Aorta (tissue), 5 donors: ENCODE measurements at regions not wholly inside any gene's neighbourhood (a gene's known extent, or its start where the extent isn't known, plus 50 kb on each side); places are given as distances from the start of the nearest gene placed in this dataset.

Experiments used
- ATAC-seq: fragments of 200-7000 bp; cut with Tn5 transposase; one replicate; pipeline ENCODE4 v1.9.1; 2022; ENCODE audit warnings: moderate library complexity; ENCODE audit not compliant: low FRiP score
- DNase-seq, 2 donors: peaks; one replicate each; pipeline ENCODE4 v3.0.0-alpha.2; 2020
- H3K27ac ChIP-seq, 2 donors: one replicate each; pipeline ENCODE4 v1.5.1; 2013; ENCODE audit warnings: low read length in 2 of 2, mild to moderate bottlenecking in 2 of 2, moderate library complexity in 2 of 2, control low read depth in 1 of 2, inconsistent platforms in 1 of 2, low read depth in 1 of 2
- H3K27me3 ChIP-seq, 2 donors: one replicate each; pipeline ENCODE4 v1.6.1; 2013; ENCODE audit warnings: control low read depth in 1 of 2, low read length in 1 of 2, mild to moderate bottlenecking in 1 of 2, moderate library complexity in 1 of 2; ENCODE audit not compliant: insufficient read depth in 2 of 2, control insufficient read depth in 1 of 2
- H3K36me3 ChIP-seq, 2 donors: one replicate each; pipeline ENCODE4 v1.6.1; 2013; ENCODE audit warnings: control low read depth in 1 of 2, low read length in 1 of 2, mild to moderate bottlenecking in 1 of 2; ENCODE audit not compliant: insufficient read depth in 2 of 2, control insufficient read depth in 1 of 2
- H3K4me1 ChIP-seq, 2 donors: one replicate each; pipeline ENCODE4 v1.6.1; 2013; ENCODE audit warnings: low read length in 2 of 2, control low read depth in 1 of 2, mild to moderate bottlenecking in 1 of 2, moderate library complexity in 1 of 2; ENCODE audit not compliant: insufficient read depth in 2 of 2, control insufficient read depth in 1 of 2
- H3K4me3 ChIP-seq, 2 donors: one replicate each; pipeline ENCODE4 v1.5.1; 2013; ENCODE audit warnings: low read length in 2 of 2, control low read depth in 1 of 2, mild to moderate bottlenecking in 1 of 2
- H3K9me3 ChIP-seq: one replicate; pipeline ENCODE4 v1.6.1; 2013; ENCODE audit warnings: mild to moderate bottlenecking, low read length; ENCODE audit not compliant: control insufficient read depth
- WGBS, 2 donors: extraction: QIAGEN DNeasy Blood & Tissue Kit; methylation state at CpG; one replicate each; pipeline ENCODE4 v1.1.7; 2013; 5-methylcytosine and 5-hydroxymethylcytosine counted together
- intact Hi-C, 2 donors: fragments of 100-400 bp; cut with DNase I; formaldehyde crosslinking; loops; one replicate each; pipeline versions ENCODE4 v1.14.2 to v1.15.0; 2022
- donor health status: healthy with polysubstance abuse.
- donor health status: Bipolar disorder and iron deficiency.
- donor health status: DM: no; HTN: no; CAD: no.
- donor health status: DM: no; HTN: no; CAD: no.
- donor health status: DM: yes; HTN: yes; CAD: no.

DNA sequence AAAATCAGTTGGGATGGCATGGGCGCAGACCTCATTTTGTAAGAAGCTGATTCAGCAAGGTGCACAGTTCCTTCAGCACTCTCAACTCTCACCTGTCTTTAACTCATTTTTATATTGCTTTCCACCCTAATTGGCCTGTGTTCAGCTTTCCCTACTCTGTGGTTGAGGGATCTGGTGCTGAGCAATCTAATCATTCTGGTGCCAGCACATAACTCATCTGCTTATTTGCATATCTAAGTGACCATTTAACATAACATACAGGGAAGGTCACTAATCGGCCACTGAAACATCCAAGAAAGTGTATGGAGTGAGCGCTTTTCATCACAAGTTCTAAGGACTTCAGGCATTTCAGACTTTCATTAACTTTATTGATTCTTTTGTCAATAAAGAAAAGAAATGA lies 303.4 kb upstream of the ROPN1 start:
- H3K9me3 ChIP-seq = no peaks in the 10 kb centered on the region

DNA sequence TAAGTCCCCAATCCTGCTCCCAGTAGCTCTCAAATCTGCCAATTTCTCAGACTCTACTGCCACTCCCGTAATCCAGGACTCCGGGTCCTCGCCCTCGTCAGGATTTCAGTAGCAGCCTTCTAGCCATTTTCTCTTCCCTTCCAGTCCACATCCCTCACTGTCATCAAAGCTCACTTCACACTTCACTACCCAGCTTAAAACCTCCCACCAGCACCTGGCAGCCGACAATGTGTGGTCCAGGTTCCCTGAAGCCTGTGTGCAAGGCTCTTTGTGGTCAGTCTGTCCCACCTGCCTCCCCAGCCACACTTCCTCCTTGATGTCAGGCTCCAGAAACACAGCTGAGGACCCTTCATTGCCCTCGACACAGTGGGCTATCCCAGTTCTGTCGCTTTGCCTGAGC lies 304.5 kb upstream of the ROPN1 start:
- no peak for ATAC-seq
- H3K36me3 ChIP-seq = peaks cover 1 to 3% of the 10 kb centered on the region in 2 donors
- H3K27ac ChIP-seq = no peak overlapping the region
- no peaks in the 10 kb centered on the region for H3K9me3 ChIP-seq
- DNase-seq = no peak
- intact Hi-C loops = no loop called here
- H3K27me3 ChIP-seq = no peaks in the 10 kb centered on the region
- peaks cover 6 to 11% of the 10 kb centered on the region in 2 donors for H3K4me1 ChIP-seq
- no peak overlapping the region for H3K4me3 ChIP-seq
- 95 to 98% methylated on average over 7 of the region's 7 CpGs for WGBS, 2 donors

More for the DNA sequence above, 303.4 kb upstream of the ROPN1 start:
- no peaks in the 10 kb centered on the region for H3K27me3 ChIP-seq
- WGBS, 2 donors = 92 to 96% methylated on average over 3 of the region's 3 CpGs
- no peak overlapping the region for H3K4me3 ChIP-seq
- no peak overlapping the region for H3K27ac ChIP-seq
- ATAC-seq = no peak
- intact Hi-C loops = no loop called here
- H3K4me1 ChIP-seq = peaks cover 8 to 15% of the 10 kb centered on the region in 2 donors
- peaks cover 3 to 4% of the 10 kb centered on the region in 2 donors for H3K36me3 ChIP-seq
- no peak for DNase-seq

DNA sequence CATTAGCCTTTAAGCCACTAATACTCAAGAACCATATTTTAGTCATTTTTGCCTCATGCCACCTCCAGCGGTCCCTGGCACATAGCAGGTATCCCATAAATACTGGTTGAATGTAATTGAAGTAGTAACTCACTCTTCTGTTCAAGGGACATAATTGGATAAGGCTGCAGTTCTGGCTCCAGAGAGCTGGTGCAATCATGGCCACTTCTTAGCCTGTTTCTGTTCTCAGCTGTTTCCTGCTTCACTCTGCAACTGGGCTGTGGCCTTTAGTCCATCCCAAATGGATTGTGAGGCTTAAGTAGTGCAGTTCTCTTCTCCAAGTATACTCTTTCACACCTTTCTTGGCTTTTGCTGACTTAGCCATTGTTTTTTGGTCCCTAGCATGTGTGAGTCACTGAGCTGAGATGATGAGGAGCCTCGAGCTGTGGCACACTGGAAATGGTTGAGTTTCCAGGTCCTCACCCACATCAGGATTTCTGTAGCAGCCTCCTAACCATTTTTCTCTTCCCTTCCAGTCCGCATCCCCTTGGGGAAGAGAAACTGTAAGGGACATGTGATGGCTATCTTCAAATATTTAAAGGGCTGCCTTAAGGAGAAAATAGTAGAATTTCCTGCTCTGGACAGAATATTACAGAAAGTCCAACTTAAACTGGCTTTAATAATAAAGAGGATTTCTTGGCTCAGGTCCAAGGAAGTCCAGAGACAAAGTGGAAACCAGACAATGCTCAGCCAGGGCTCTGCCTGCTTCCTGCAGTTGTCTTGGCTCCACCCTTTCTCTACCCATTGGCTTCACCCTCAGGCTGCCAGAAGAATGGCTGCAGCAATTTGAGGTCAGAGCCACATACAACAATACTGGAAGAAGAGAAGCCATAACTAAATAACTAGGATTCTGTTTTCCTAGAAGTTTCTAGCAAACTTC lies 305.4 kb upstream of the ROPN1 start:
- whole genome bisulfite sequencing, 2 donors = 86 to 95% methylated on average over 3 of the region's 3 CpGs
- Histone ChIP-seq H3K27me3 (no peaks in the 10 kb centered on the region), H3K36me3 (peaks cover 0 to 3% of the 10 kb centered on the region in 2 donors), H3K4me1 (peaks cover 3 to 14% of the 10 kb centered on the region in 2 donors), H3K9me3 (no peaks in the 10 kb centered on the region), H3K27ac (peak overlapping the region in 1 of 2 donors; percentile 70), H3K4me3 (no peak overlapping the region)
- no peak for ATAC-seq
- no peak for DNase-seq
- intact Hi-C loops = no loop called here

DNA sequence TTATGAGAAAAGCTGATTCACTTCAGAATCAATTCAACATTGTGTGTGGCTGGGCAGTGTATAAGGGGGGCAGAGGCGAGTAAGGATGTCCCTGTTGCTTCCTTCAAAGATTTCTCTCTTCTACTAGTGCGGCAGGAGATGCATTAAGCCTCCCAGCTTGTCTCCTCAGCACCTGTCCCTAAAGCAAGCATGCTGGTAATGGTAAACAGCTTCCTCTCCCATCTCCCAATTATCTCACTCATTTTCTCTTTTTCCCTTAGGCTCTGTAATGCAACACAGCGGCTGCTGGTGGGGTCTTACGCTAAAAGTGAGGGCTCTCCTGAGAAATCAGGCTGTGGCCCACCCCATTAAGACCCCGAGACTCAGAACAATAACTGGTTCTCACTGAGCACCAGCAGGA lies 306.4 kb upstream of the ROPN1 start:
- H3K9me3 ChIP-seq = no peaks in the 10 kb centered on the region
- 95 to 97% methylated on average over 5 of the region's 5 CpGs for whole genome bisulfite sequencing, 2 donors
- intact Hi-C loops = no loop called here
- peaks cover 1 to 6% of the 10 kb centered on the region in 2 donors for H3K36me3 ChIP-seq
- no peak for ATAC-seq
- peak overlapping the region in 1 of 2 donors; percentile 70 for H3K27ac ChIP-seq
- H3K4me3 ChIP-seq = no peak overlapping the region
- DNase-seq = no peak
- H3K27me3 ChIP-seq = no peaks in the 10 kb centered on the region
- peaks cover 3 to 14% of the 10 kb centered on the region in 2 donors for H3K4me1 ChIP-seq

DNA sequence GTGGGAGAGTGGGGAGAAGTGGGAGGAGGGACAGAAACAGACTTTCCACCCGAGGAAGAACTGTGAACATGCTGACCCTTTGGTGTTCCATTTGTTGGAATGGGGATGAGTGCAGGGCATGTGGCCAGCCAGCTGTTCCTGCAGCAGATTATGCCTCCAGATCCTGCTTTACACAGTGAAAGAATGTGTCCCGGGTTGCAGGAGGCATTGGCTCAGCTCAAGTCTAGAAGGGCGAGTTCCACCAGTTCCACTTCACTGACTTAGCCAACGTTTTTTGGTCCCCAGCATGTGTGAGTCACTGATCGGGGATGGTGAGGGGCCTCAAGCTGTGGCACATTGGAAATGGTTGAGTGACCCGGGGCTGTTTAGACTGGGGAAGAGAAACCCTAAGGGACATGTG lies 307.0 kb upstream of the ROPN1 start:
- intact Hi-C loops = no loop called here
- no peak for DNase-seq
- Histone ChIP-seq H3K4me3 (no peak overlapping the region), H3K27ac (peak overlapping the region in 1 of 2 donors; percentile 70), H3K27me3 (no peaks in the 10 kb centered on the region), H3K4me1 (peaks cover 3 to 14% of the 10 kb centered on the region in 2 donors), H3K9me3 (no peaks in the 10 kb centered on the region), H3K36me3 (peaks cover 4 to 7% of the 10 kb centered on the region in 2 donors)
- 8 to 13% methylated on average over 6 of the region's 6 CpGs for WGBS, 2 donors
- peak; percentile 30 for ATAC-seq

DNA sequence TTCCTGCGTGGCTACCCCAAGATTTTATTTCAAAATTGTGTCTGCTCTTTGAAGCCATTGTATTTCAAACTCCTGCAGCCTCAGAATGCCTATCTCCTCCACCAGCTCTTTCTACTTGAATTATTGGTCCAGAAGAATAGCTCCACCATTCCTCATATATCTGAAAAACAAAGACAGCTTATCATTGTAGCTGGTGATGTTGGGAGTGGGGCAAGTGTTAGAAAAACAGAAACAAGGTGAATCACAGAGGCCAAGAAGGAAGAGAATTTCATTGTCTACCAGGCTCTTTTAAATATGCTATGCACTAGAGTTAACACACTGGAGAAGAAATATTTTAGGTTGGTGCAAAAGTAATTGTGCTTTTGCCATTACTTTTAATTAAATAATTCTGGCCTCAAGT lies 307.9 kb upstream of the ROPN1 start:
- intact Hi-C loops = no loop called here
- Histone ChIP-seq H3K27ac (no peak overlapping the region), H3K27me3 (no peaks in the 10 kb centered on the region), H3K36me3 (peaks cover 4 to 7% of the 10 kb centered on the region in 2 donors), H3K4me3 (no peak overlapping the region), H3K4me1 (peaks cover 3 to 12% of the 10 kb centered on the region in 2 donors), H3K9me3 (no peaks in the 10 kb centered on the region)
- DNase-seq = no peak
- 71 to 72% methylated on average over 1 of the region's 1 CpG for WGBS, 2 donors
- no peak for ATAC-seq

DNA sequence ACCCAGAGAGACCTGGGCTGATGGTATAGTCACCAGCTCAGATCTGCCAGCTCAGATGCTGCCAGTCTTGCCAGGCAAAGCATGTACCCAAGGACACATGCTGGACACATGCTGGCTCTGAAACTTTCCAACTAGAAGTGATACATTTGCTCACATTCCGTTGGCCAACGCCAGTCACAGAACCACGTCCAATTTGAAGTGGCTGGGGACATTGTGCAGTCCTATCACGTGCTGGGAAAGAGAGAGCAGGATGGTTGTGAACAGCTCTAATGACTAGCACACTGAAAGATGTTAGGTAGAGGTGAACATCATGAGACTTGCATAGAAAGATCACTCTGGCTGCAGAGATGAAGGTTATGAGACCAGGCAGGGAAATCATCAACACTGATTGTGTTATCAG lies 308.5 kb upstream of the ROPN1 start:
- ATAC-seq = no peak
- 73 to 76% methylated on average over 4 of the region's 4 CpGs for WGBS, 2 donors
- intact Hi-C loops = no loop called here

DNA sequence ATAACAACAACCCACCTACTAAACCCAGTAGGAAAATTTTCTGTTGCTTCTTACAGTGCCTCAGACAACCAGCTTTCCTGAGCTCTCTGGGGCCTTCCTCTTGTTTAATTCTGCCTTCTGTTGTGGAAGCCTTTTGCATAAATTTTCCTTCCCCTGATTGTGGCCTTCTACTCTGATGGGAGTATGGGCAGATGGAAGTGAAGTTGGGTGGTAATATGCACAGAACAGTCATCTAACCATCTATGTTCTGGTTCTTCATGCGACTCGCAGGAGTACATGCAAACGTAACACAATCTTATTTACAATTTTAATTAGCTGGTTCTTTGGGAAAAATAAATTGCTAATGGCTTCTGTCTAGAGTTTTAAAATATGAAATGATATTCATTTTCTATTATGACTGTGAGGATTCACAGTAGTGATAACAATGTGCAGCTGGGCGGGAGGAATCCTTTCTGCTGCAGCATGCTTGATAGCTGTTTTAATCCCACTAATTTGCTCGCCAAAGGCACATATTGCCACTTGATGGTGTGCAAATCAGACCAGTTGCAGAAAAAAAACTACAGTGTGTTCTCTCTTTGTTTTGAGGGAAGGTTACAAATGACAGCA lies 311.5 kb upstream of the ROPN1 start:
- intact Hi-C loops = no loop called here
- H3K27ac ChIP-seq = no peak overlapping the region
- DNase-seq (no peak), ATAC-seq (no peak)
- H3K36me3 ChIP-seq = peaks cover 4 to 7% of the 10 kb centered on the region in 2 donors
- no peak overlapping the region for H3K4me3 ChIP-seq
- no peaks in the 10 kb centered on the region for H3K27me3 ChIP-seq
- WGBS, 2 donors = 96 to 97% methylated on average over 5 of the region's 5 CpGs
- peaks cover 0 to 8% of the 10 kb centered on the region in 2 donors for H3K4me1 ChIP-seq
- peaks cover 2% of the 10 kb centered on the region for H3K9me3 ChIP-seq

More for the DNA sequence above, 308.5 kb upstream of the ROPN1 start:
- peaks cover 1% of the 10 kb centered on the region for H3K9me3 ChIP-seq
- no peak overlapping the region for H3K4me3 ChIP-seq
- H3K36me3 ChIP-seq = peaks cover 4 to 7% of the 10 kb centered on the region in 2 donors
- H3K27me3 ChIP-seq = no peaks in the 10 kb centered on the region
- peaks cover 3 to 12% of the 10 kb centered on the region in 2 donors for H3K4me1 ChIP-seq
- DNase-seq = no peak
- peak overlapping the region in 1 of 2 donors; percentile 25 for H3K27ac ChIP-seq
